H9 (cell line): ENCODE measurements at regions not wholly inside any gene's neighbourhood (a gene's known extent, or its start where the extent isn't known, plus 50 kb on each side); places are given as distances from the start of the nearest gene placed in this dataset.

Experiments
- DNase-seq: peaks from one replicate; pipeline ENCODE4 v3.0.0-alpha.2; 2017
- H2AFZ ChIP-seq: one replicate; pipeline ENCODE4 v1.6.1; 2013; ENCODE audit warnings: mild to moderate bottlenecking, low read length, control low read depth, moderate library complexity
- H2AK5ac ChIP-seq: 2 replicates; pipeline ENCODE4 v1.6.1; 2013; ENCODE audit warnings: low read length, control low read depth, mixed read lengths; ENCODE audit not compliant: insufficient read length
- H2BK120ac ChIP-seq: one replicate; pipeline ENCODE4 v1.6.1; 2013; ENCODE audit warnings: low read depth, mild to moderate bottlenecking, low read length, control low read depth, inconsistent platforms; ENCODE audit not compliant: poor library complexity, severe bottlenecking
- H2BK12ac ChIP-seq: 2 replicates; pipeline ENCODE4 v1.6.1; 2013; ENCODE audit warnings: low read length, control low read depth, mixed read lengths, low read depth; ENCODE audit not compliant: insufficient read length
- H2BK15ac ChIP-seq: 2 replicates; pipeline ENCODE4 v1.6.1; 2013; ENCODE audit warnings: low read depth, low read length, control low read depth
- H2BK20ac ChIP-seq: one replicate; pipeline ENCODE4 v1.6.1; 2013; ENCODE audit warnings: low read depth, mild to moderate bottlenecking, low read length, control low read depth, inconsistent platforms; ENCODE audit not compliant: poor library complexity, severe bottlenecking
- H2BK5ac ChIP-seq: 2 replicates; pipeline ENCODE4 v1.6.1; 2013; ENCODE audit warnings: low read length, control low read depth, mixed read lengths; ENCODE audit not compliant: insufficient read length
- H3K14ac ChIP-seq: 2 replicates; pipeline ENCODE4 v1.6.1; 2013; ENCODE audit warnings: low read length, control low read depth; ENCODE audit not compliant: insufficient read depth
- H3K18ac ChIP-seq: 2 replicates; pipeline ENCODE4 v1.6.1; 2013; ENCODE audit warnings: low read depth, mild to moderate bottlenecking, mixed read lengths, low read length, control low read depth; ENCODE audit not compliant: insufficient read length
- H3K23ac ChIP-seq: 2 replicates; pipeline ENCODE4 v1.6.1; 2013; ENCODE audit warnings: low read length, control low read depth, mixed read lengths, low read depth; ENCODE audit not compliant: insufficient read length
- H3K23me2 ChIP-seq: 2 replicates; pipeline ENCODE4 v1.6.1; 2013; ENCODE audit warnings: low read depth, mild to moderate bottlenecking, mixed read lengths, low read length, control low read depth; ENCODE audit not compliant: insufficient read length, poor library complexity, severe bottlenecking
- H3K27ac ChIP-seq: 2 replicates; pipeline ENCODE4 v1.5.1; 2013; ENCODE audit warnings: low read length, control low read depth, mixed read lengths, low read depth; ENCODE audit not compliant: insufficient read length
- H3K27me3 ChIP-seq: 2 replicates; pipeline ENCODE4 v1.6.1; 2013; ENCODE audit warnings: low read length, control low read depth, inconsistent platforms; ENCODE audit not compliant: insufficient read depth
- H3K4ac ChIP-seq: 2 replicates; pipeline ENCODE4 v1.6.1; 2013; ENCODE audit warnings: low read depth, mild to moderate bottlenecking, control low read depth, inconsistent platforms, low read length, moderate library complexity
- H3K4me1 ChIP-seq: 2 replicates; pipeline ENCODE4 v1.6.1; 2013; ENCODE audit warnings: low read length, control low read depth, inconsistent platforms; ENCODE audit not compliant: insufficient read depth
- H3K4me2 ChIP-seq: 2 replicates; pipeline ENCODE4 v1.6.1; 2013; ENCODE audit warnings: low read length, control low read depth, mixed read lengths; ENCODE audit not compliant: insufficient read length, insufficient read depth
- H3K56ac ChIP-seq: 2 replicates; pipeline ENCODE4 v1.6.1; 2013; ENCODE audit warnings: low read depth, mild to moderate bottlenecking, mixed read lengths, low read length, control low read depth; ENCODE audit not compliant: insufficient read length
- H3K79me1 ChIP-seq: 2 replicates; pipeline ENCODE4 v1.6.1; 2013; ENCODE audit warnings: low read depth, mild to moderate bottlenecking, moderate library complexity, low read length, control low read depth, inconsistent platforms; ENCODE audit not compliant: insufficient read depth, poor library complexity, severe bottlenecking
- H3K79me2 ChIP-seq: 2 replicates; pipeline ENCODE4 v1.6.1; 2013; ENCODE audit warnings: low read length, control low read depth, inconsistent platforms; ENCODE audit not compliant: insufficient read depth
- H3K9ac ChIP-seq: 2 replicates; pipeline ENCODE4 v1.6.1; 2013; ENCODE audit warnings: low read length, control low read depth, mixed read lengths; ENCODE audit not compliant: insufficient read length; ENCODE audit errors: extremely low read depth
- H3K9me3 ChIP-seq: one replicate; pipeline ENCODE4 v1.6.1; 2013; ENCODE audit warnings: low read depth, low read length, inconsistent platforms; ENCODE audit not compliant: control insufficient read depth
- H3T11ph ChIP-seq: one replicate; pipeline ENCODE4 v1.6.1; 2013; ENCODE audit warnings: mild to moderate bottlenecking, low read length, control low read depth, inconsistent platforms
- H4K20me1 ChIP-seq: one replicate; pipeline ENCODE4 v1.6.1; 2013; ENCODE audit not compliant: control insufficient read depth, insufficient read length, insufficient read depth
- H4K5ac ChIP-seq: 2 replicates; pipeline ENCODE4 v1.6.1; 2013; ENCODE audit warnings: low read depth, mild to moderate bottlenecking, mixed read lengths, low read length, control low read depth; ENCODE audit not compliant: insufficient read length
- H4K8ac ChIP-seq: replicated peaks from 2 replicates; pipeline ENCODE4 v1.6.1; 2013; ENCODE audit warnings: low read length, control low read depth, mixed read lengths, low read depth; ENCODE audit not compliant: insufficient read length
- H4K91ac ChIP-seq: 2 replicates; pipeline ENCODE4 v1.6.1; 2013; ENCODE audit warnings: low read depth, mild to moderate bottlenecking, moderate library complexity, mixed read lengths, low read length, control low read depth; ENCODE audit not compliant: insufficient read length
- H3K27ac Mint-ChIP-seq, 3 experiments: 2 replicates in 2 of 3; 3 replicates in 1 of 3; pipeline ENCODE4 v1.8.0; 2020 to 2021; ENCODE audit warnings: mixed read lengths in 3 of 3, mild to moderate bottlenecking in 1 of 3, moderate library complexity in 1 of 3
- H3K27me3 Mint-ChIP-seq: 2 replicates; pipeline ENCODE4 v1.8.0; 2021; ENCODE audit warnings: low read depth, mild to moderate bottlenecking, moderate library complexity, mixed read lengths
- H3K36me3 Mint-ChIP-seq, 3 experiments: 2 replicates in 2 of 3; 3 replicates in 1 of 3; pipeline ENCODE4 v1.8.0; 2020 to 2021; ENCODE audit warnings: low read depth in 3 of 3, mixed read lengths in 3 of 3; ENCODE audit not compliant: insufficient read depth in 1 of 3
- H3K4me1 Mint-ChIP-seq, 2 experiments: 2 replicates each; pipeline ENCODE4 v1.8.0; 2020; ENCODE audit warnings: mixed read lengths in 2 of 2
- H3K4me3 Mint-ChIP-seq, 2 experiments: 2 replicates in 1 of 2; 3 replicates in 1 of 2; pipeline ENCODE4 v1.8.0; 2020 to 2021; ENCODE audit warnings: mild to moderate bottlenecking in 2 of 2, mixed read lengths in 2 of 2, moderate library complexity in 1 of 2
- H3K9me3 Mint-ChIP-seq, 2 experiments: 2 replicates in 1 of 2; 3 replicates in 1 of 2; pipeline ENCODE4 v1.8.0; 2020; ENCODE audit warnings: mild to moderate bottlenecking in 2 of 2, mixed read lengths in 2 of 2, moderate library complexity in 1 of 2
- CTCF ChIP-seq: fragments of 200-600 bp; sonication (generic); conservative IDR thresholded peaks from 3 replicates; pipeline ENCODE4 v1.8.0; 2021; ENCODE audit warnings: antibody characterized with exemption, mild to moderate bottlenecking
- WGBS: extraction: QIAGEN DNeasy Blood & Tissue Kit; methylation state at CpG from one replicate; pipeline ENCODE4 v1.1.7; 2013; ENCODE audit warnings: missing lambda C conversion rate, low lambda C conversion rate, mixed read lengths; ENCODE audit not compliant: insufficient read length; ENCODE audit errors: extremely low coverage; 5-methylcytosine and 5-hydroxymethylcytosine counted together

GRCh38 chr9:113677569-113677968 is 198.5 kb upstream of the ZNF618 start:
- Histone ChIP-seq H2AK5ac (no peak overlapping the region), H2BK15ac (no peak overlapping the region), H2AFZ (no peak overlapping the region), H3K4me1 (no peaks in the 10 kb centered on the region), H3K4ac (no peak overlapping the region), H3K27me3 (no peaks in the 10 kb centered on the region), H3K14ac (no peak overlapping the region), H3K56ac (no peak overlapping the region), H4K20me1 (no peaks in the 10 kb centered on the region), H3K9me3 (no peaks in the 10 kb centered on the region), H4K91ac (no peak overlapping the region), H3K79me1 (no peaks in the 10 kb centered on the region), H3K4me2 (no peak overlapping the region), H3K23ac (no peak overlapping the region), H4K8ac (no peak overlapping the region), H3K79me2 (no peaks in the 10 kb centered on the region), H2BK5ac (no peak overlapping the region), H3T11ph (no peak overlapping the region), H2BK20ac (no peak overlapping the region), H2BK12ac (no peak overlapping the region), H4K5ac (no peak overlapping the region), H2BK120ac (no peak overlapping the region), H3K23me2 (no peaks in the 10 kb centered on the region), H3K27ac (no peak overlapping the region), H3K18ac (no peak overlapping the region), H3K9ac (no peak overlapping the region)
- no peaks in the 10 kb centered on the region; a peak in 1 of 5 replicates for H3K9me3 Mint-ChIP-seq
- peaks cover 3 to 6% of the 10 kb centered on the region in 2 experiments for H3K4me1 Mint-ChIP-seq
- no peak overlapping the region for H3K27ac Mint-ChIP-seq
- WGBS, result no CpG with 5 or more reads among the region's 4 CpGs
- H3K36me3 Mint-ChIP-seq, result no peaks in the 10 kb centered on the region
- H3K27me3 Mint-ChIP-seq, result peaks cover 21% of the 10 kb centered on the region
- TF ChIP-seq CTCF, result no peak
- no peak for DNase-seq
- no peak overlapping the region for H3K4me3 Mint-ChIP-seq
